CD14-positive monocyte (primary cell): ENCODE measurements at regions not wholly inside any gene's neighbourhood (a gene's known extent, or its start where the extent isn't known, plus 50 kb on each side); places are given as distances from the start of the nearest gene placed in this dataset.

Source experiments
- DNase-seq, 3 donors: peaks; one replicate each; pipeline ENCODE4 v3.0.0-alpha.2; 2011 to 2022
- H2AFZ ChIP-seq: 2 replicates; pipeline ENCODE4 v1.6.0; 2012; ENCODE audit warnings: mild to moderate bottlenecking, low read depth, low read length, inconsistent platforms; ENCODE audit not compliant: insufficient read depth, poor library complexity, severe bottlenecking
- H3K27ac ChIP-seq, 2 donors: 1 replicate in 1 of 2; 2 replicates in 1 of 2; pipeline ENCODE4 v1.5.1; 2012 to 2013; ENCODE audit warnings: low read length in 2 of 2, control low read depth in 1 of 2, inconsistent platforms in 1 of 2, low read depth in 1 of 2, mild to moderate bottlenecking in 1 of 2
- H3K27me3 ChIP-seq, 2 donors: one replicate each; pipeline versions ENCODE4 v1.6.0 to v1.6.1; 2011 to 2013; ENCODE audit warnings: low read length in 2 of 2; ENCODE audit not compliant: control insufficient read depth in 2 of 2, insufficient read depth in 2 of 2
- H3K36me3 ChIP-seq, 2 donors: replicated peaks in 1 of 2; 1 replicate in 1 of 2; 2 replicates in 1 of 2; pipeline versions ENCODE4 v1.5.1 to v1.6.1; 2012 to 2013; ENCODE audit warnings: low read length in 2 of 2, control low read depth in 1 of 2, inconsistent platforms in 1 of 2, mild to moderate bottlenecking in 1 of 2; ENCODE audit not compliant: insufficient read depth in 2 of 2, control insufficient read depth in 1 of 2
- H3K4me1 ChIP-seq, 2 donors: 1 replicate in 1 of 2; 2 replicates in 1 of 2; pipeline versions ENCODE4 v1.5.1 to v1.6.1; 2012 to 2013; ENCODE audit warnings: low read length in 2 of 2, control low read depth in 1 of 2, inconsistent platforms in 1 of 2, mild to moderate bottlenecking in 1 of 2, moderate library complexity in 1 of 2; ENCODE audit not compliant: insufficient read depth in 2 of 2, control insufficient read depth in 1 of 2
- H3K4me2 ChIP-seq: replicated peaks from 2 replicates; pipeline ENCODE3; 2012; ENCODE audit warnings: low read length, moderate library complexity, mild to moderate bottlenecking; ENCODE audit not compliant: poor library complexity, severe bottlenecking; ENCODE audit errors: extremely low read depth
- H3K4me3 ChIP-seq, 3 experiments: fragments of 200-600 bp in 1 of 3; sonication (generic) in 1 of 3; replicated peaks in 1 of 3; 1 replicate in 2 of 3; 2 replicates in 1 of 3; pipeline ENCODE4 v1.5.1; 2011 to 2013; ENCODE audit warnings: low read length in 3 of 3, mild to moderate bottlenecking in 3 of 3, control low read depth in 2 of 3, low read depth in 2 of 3, inconsistent platforms in 1 of 3, moderate library complexity in 1 of 3
- H3K79me2 ChIP-seq: 2 replicates; pipeline ENCODE4 v1.6.0; 2012; ENCODE audit warnings: mild to moderate bottlenecking, control low read depth, inconsistent platforms, low read length, moderate library complexity; ENCODE audit not compliant: insufficient read depth
- H3K9ac ChIP-seq: 2 replicates; pipeline ENCODE4 v1.6.0; 2017; ENCODE audit warnings: low read length, mild to moderate bottlenecking; ENCODE audit not compliant: insufficient read depth, poor library complexity, severe bottlenecking
- H3K9me3 ChIP-seq, 2 donors: replicated peaks in 1 of 2; 1 replicate in 1 of 2; 2 replicates in 1 of 2; pipeline versions ENCODE4 v1.5.1 to v1.6.1; 2012 to 2013; ENCODE audit warnings: low read length in 2 of 2, control low read depth in 1 of 2; ENCODE audit not compliant: control insufficient read depth in 1 of 2, insufficient read depth in 1 of 2
- H4K20me1 ChIP-seq: 2 replicates; pipeline ENCODE4 v1.6.0; 2012; ENCODE audit warnings: mild to moderate bottlenecking, low read length, control low read depth, moderate library complexity; ENCODE audit not compliant: insufficient read depth
- H3K27ac Mint-ChIP-seq, 7 donors: one replicate each; pipeline ENCODE4 v1.8.0; 2020; ENCODE audit warnings: mild to moderate bottlenecking in 7 of 7, mixed read lengths in 7 of 7, moderate library complexity in 6 of 7, inconsistent platforms in 2 of 7
- H3K27me3 Mint-ChIP-seq, 3 donors: one replicate each; pipeline ENCODE4 v1.8.0; 2021 to 2022; ENCODE audit warnings: low read depth in 3 of 3, mild to moderate bottlenecking in 3 of 3, mixed read lengths in 3 of 3, moderate library complexity in 3 of 3, inconsistent platforms in 1 of 3
- H3K36me3 Mint-ChIP-seq, 2 donors: one replicate each; pipeline ENCODE4 v1.8.0; 2020; ENCODE audit warnings: mixed read lengths in 2 of 2, inconsistent platforms in 1 of 2, mild to moderate bottlenecking in 1 of 2
- H3K4me1 Mint-ChIP-seq: one replicate; pipeline ENCODE4 v1.8.0; 2020; ENCODE audit warnings: mild to moderate bottlenecking, mixed read lengths
- H3K4me3 Mint-ChIP-seq, 2 donors: one replicate each; pipeline ENCODE4 v1.8.0; 2020; ENCODE audit warnings: mild to moderate bottlenecking in 2 of 2, mixed read lengths in 2 of 2, moderate library complexity in 1 of 2
- H3K9me3 Mint-ChIP-seq, 7 donors: one replicate each; pipeline ENCODE4 v1.8.0; 2020 to 2022; ENCODE audit warnings: mixed read lengths in 7 of 7, mild to moderate bottlenecking in 6 of 7, moderate library complexity in 6 of 7, inconsistent platforms in 2 of 7
- CTCF ChIP-seq: fragments of 200-600 bp; IDR thresholded peaks from one replicate; pipeline ENCODE4 v1.8.0; 2022; ENCODE audit warnings: antibody characterized with exemption, mild to moderate bottlenecking
- WGBS: methylation state at CpG from one replicate; pipeline ENCODE4 v1.1.5; 2013; ENCODE audit warnings: missing lambda C conversion rate; ENCODE audit not compliant: insufficient coverage; 5-methylcytosine and 5-hydroxymethylcytosine counted together
- intact Hi-C, 2 donors: fragments of 100-400 bp; cut with micrococcal nuclease; formaldehyde crosslinking; loops; one replicate each; pipeline versions ENCODE4 v1.15.0 to v1.15.1; 2023

GRCh38 chr22:48554893-48555572 is 1272.6 kb downstream of the BRD1 start:
- no peaks in the 10 kb centered on the region for H3K36me3 Mint-ChIP-seq
- no peak overlapping the region for H3K9ac ChIP-seq
- H3K27me3 Mint-ChIP-seq = peaks cover 0 to 7% (median 1%) of the 10 kb centered on the region in 3 donors
- H3K4me3 Mint-ChIP-seq = no peak overlapping the region
- H3K36me3 ChIP-seq = no peaks in the 10 kb centered on the region
- no peak for DNase-seq
- H3K4me1 Mint-ChIP-seq = no peaks in the 10 kb centered on the region
- H3K9me3 ChIP-seq = no peaks in the 10 kb centered on the region
- H3K4me1 ChIP-seq = no peaks in the 10 kb centered on the region
- no peak overlapping the region for H2AFZ ChIP-seq
- H3K4me3 ChIP-seq = no peak overlapping the region
- H4K20me1 ChIP-seq = no peaks in the 10 kb centered on the region
- H3K4me2 ChIP-seq = no peak overlapping the region
- H3K27ac Mint-ChIP-seq = no peak overlapping the region
- WGBS = 98% methylated on average over 5 of the region's 22 CpGs
- H3K27me3 ChIP-seq = no peaks in the 10 kb centered on the region
- no peaks in the 10 kb centered on the region for H3K79me2 ChIP-seq
- H3K9me3 Mint-ChIP-seq = peaks cover 0 to 9% (median 0%) of the 10 kb centered on the region in 7 donors
- no peak for TF ChIP-seq CTCF
- intact Hi-C loops = no loop called here
- H3K27ac ChIP-seq = no peak overlapping the region

- Mint-ChIP-seq H3K36me3 (no peaks in the 10 kb centered on the region), H3K9me3 (peaks cover 0 to 9% (median 0%) of the 10 kb centered on the region in 7 donors), H3K4me3 (no peak overlapping the region), H3K27me3 (peaks cover 0 to 4% (median 1%) of the 10 kb centered on the region in 3 donors), H3K27ac (no peak overlapping the region), H3K4me1 (no peaks in the 10 kb centered on the region)
- no peak for DNase-seq
- Histone ChIP-seq H3K4me3 (no peak overlapping the region), H2AFZ (no peak overlapping the region), H3K36me3 (no peaks in the 10 kb centered on the region), H3K79me2 (no peaks in the 10 kb centered on the region), H4K20me1 (no peaks in the 10 kb centered on the region), H3K27me3 (no peaks in the 10 kb centered on the region), H3K4me1 (no peaks in the 10 kb centered on the region), H3K27ac (no peak overlapping the region), H3K9ac (no peak overlapping the region), H3K4me2 (no peak overlapping the region), H3K9me3 (no peaks in the 10 kb centered on the region)
- no peak for TF ChIP-seq CTCF
- 97% methylated on average over 15 of the region's 22 CpGs for WGBS
- intact Hi-C loops = no loop called here
Measured at GRCh38 chr22:48553694-48554308, 1273.9 kb downstream of the BRD1 start.
